ENCODE measurements at regions not wholly inside any gene's neighbourhood (a gene's known extent, or its start where the extent isn't known, plus 50 kb on each side); places are given as distances from the start of the nearest gene placed in this dataset.

GRCh38 chr1:219778110-219778509 is 150.2 kb downstream of the SLC30A10 start (continued):
- TF ChIP-seq BACH1 (IDR thresholded peaks at IDR 0.05; ENCODE audit: borderline replicate concordance) (no peak), POLR2AphosphoS2 (IDR thresholded peaks at IDR 0.05; ENCODE audit: low read depth, low read length) (no peak), IRF4 (IDR thresholded peaks at IDR 0.05; ENCODE audit: low read depth, low read length) (no peak), CEBPZ (IDR thresholded peaks at IDR 0.05; ENCODE audit: low read depth, low read length) (no peak)

GRCh38 chr1:219774386-219774785 is 154.0 kb downstream of the SLC30A10 start:
- no peak overlapping the region; the same call in 1 of the 2 replicates for H2AFZ ChIP-seq (ENCODE audit: control insufficient read depth, low read depth, low read length)
- H3K36me3 ChIP-seq (ENCODE audit: control insufficient read depth in 2 of 2, insufficient read depth in 2 of 2, low read length in 1 of 2), result no peaks in the 10 kb centered on the region
- SMC1A ChIA-PET (ENCODE audit: uncharacterized antibody, unreplicated experiment), result no interaction called here
- ATAC-seq (no peak), FAIRE-seq (no peak), DNase-seq (ENCODE audit: low read depth, low spot score) (no peak)
- CTCF ChIA-PET, result no interaction called here
- no TSS peak for BruUV-seq (replicated peaks)
- in situ Hi-C loops (cut with MboI) (no loop called here), intact Hi-C loops (cut with micrococcal nuclease; ENCODE audit: unreplicated experiment) (no loop called here)
- no peak for TF ChIP-seq ZNF217 (IDR thresholded peaks at IDR 0.05)
- H3K27me3 ChIP-seq (replicated peaks in 1 of 2; ENCODE audit: control insufficient read depth in 2 of 2, insufficient read depth in 2 of 2, low read length in 1 of 2), result no peaks in the 10 kb centered on the region
- no peaks in the 10 kb centered on the region for H3K79me2 ChIP-seq (ENCODE audit: control insufficient read depth, insufficient read depth, low read length)
- no peak overlapping the region for H3K4me3 ChIP-seq
- H3K9ac ChIP-seq (ENCODE audit: control insufficient read depth, insufficient read depth, low read length), result no peak overlapping the region
- no peak overlapping the region for H3K27ac ChIP-seq (ENCODE audit: control insufficient read depth, insufficient read depth)
- POLR2A ChIA-PET, result no interaction called here
- no peak overlapping the region for H3K4me2 ChIP-seq (ENCODE audit: control insufficient read depth, insufficient read depth)
- RAD21 ChIA-PET (ENCODE audit: unreplicated experiment), result no interaction called here
- H3K4me1 ChIP-seq (ENCODE audit: control insufficient read depth, insufficient read depth, low read length), result no peaks in the 10 kb centered on the region
- 96% methylated on average over 2 of the region's 2 CpGs for WGBS (ENCODE audit: insufficient coverage, insufficient replicate concordance, low lambda C conversion rate, missing lambda C conversion rate)
- no peaks in the 10 kb centered on the region; the same call in 2 of the 3 replicates for H3K9me3 ChIP-seq (replicated peaks; ENCODE audit: control insufficient read depth, insufficient read depth, low read length)
- H4K20me1 ChIP-seq (ENCODE audit: control insufficient read depth, insufficient read depth), result no peaks in the 10 kb centered on the region

Data from GM12878 (cell line).